NK-92 treated with Interleukin-12 subunit alpha and Interleukin-12 subunit beta, amount 100 ng/mL, for 24 hours (cell line): ENCODE measurements at regions not wholly inside any gene's neighbourhood (a gene's known extent, or its start where the extent isn't known, plus 50 kb on each side); places are given as distances from the start of the nearest gene placed in this dataset.

Experiments used
- DNase-seq: peaks from one replicate; lab custom pipeline; 2025; lab: John Stamatoyannopoulos, UW

- DNase-seq = no peak
Measured at GRCh38 chr5:111004291-111004690, 67.2 kb upstream of the TSLP start.

GRCh38 chr5:111010783-111011182 lies 60.7 kb upstream of the TSLP start:
- DNase-seq = no peak

- DNase-seq = no peak
Measured at GRCh38 chr5:111013011-111013410, 58.5 kb upstream of the TSLP start.

GRCh38 chr5:111016801-111017200 lies 54.7 kb upstream of the TSLP start:
- no peak for DNase-seq

GRCh38 chr5:111017731-111018130 lies 53.8 kb upstream of the TSLP start:
- DNase-seq = no peak
